Muscle of back (tissue), 3 donors: ENCODE measurements at regions not wholly inside any gene's neighbourhood (a gene's known extent, or its start where the extent isn't known, plus 50 kb on each side); places are given as distances from the start of the nearest gene placed in this dataset.
A peak's percentile ranks its signal among the peaks of the same experiment; 100 is the strongest.

ENCODE experiments used
- DNase-seq, 3 donors: peaks; one replicate each; pipeline versions ENCODE4 v3.0.0 to v3.0.0-alpha.2; 2013

GRCh38 chr10:118471863-118472262 lies 123.6 kb downstream of the PRLHR start:
- DNase-seq: peak in 1 of 3 donors; percentile 72

GRCh38 chr10:118470470-118470869 lies 125.0 kb downstream of the PRLHR start:
- no peak for DNase-seq

DNA sequence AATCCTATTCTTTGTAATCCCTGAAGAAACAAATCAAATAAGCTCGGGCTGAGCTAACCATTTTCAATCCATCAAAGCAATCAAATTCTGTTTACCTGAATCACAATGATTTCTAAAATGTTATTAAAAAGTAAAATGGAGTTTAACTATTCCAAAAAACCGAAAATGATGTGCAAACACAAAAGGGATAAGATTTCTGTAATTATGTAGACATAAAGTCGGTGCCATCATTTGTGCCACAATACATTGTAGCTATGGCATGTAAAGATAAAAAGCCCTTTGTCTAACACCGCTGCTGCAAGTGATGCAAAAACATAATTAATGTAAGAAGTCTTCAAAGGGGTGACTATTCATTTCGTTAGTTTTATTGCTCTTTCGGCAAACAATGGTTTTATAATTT lies 125.1 kb upstream of the FAM204A start:
- DNase-seq: no peak

GRCh38 chr10:118465300-118465874 lies 123.3 kb upstream of the FAM204A start:
- no peak for DNase-seq

GRCh38 chr10:118463740-118464139 lies 121.6 kb upstream of the FAM204A start:
- no peak for DNase-seq

- DNase-seq: no peak
Observed at GRCh38 chr10:118462401-118462800, 120.3 kb upstream of the FAM204A start.

DNA sequence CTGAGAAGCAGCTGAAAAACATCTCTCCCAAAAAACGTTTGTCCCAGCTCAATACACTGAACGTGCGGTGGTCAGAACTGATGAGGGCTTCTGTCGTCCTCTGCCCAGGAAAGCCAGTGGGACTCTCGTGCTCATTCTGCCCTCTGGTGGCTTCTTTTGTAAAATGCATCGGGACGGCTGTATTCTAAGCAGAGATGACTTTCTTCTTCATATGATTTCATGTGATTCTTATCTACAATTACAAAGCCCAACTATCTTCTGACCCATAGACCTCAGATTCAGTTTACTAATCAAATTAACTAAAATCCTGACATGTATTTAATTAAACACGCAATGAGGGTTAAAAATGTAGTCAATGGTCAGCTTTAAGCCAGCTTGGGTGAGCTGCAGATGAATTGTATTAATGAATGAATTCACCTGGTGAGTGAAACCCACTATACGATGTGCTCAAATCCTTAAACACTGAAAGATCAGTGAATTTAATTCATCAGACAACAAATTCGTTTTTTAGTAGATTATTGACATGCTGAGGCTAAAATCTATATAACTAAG lies 117.6 kb upstream of the FAM204A start:
- peak; percentile 56 to 83 (median 76) for DNase-seq

GRCh38 chr10:118458957-118459641 lies 117.0 kb upstream of the FAM204A start:
- DNase-seq: no peak

GRCh38 chr10:118457824-118458428 lies 115.8 kb upstream of the FAM204A start:
- DNase-seq: no peak

DNA sequence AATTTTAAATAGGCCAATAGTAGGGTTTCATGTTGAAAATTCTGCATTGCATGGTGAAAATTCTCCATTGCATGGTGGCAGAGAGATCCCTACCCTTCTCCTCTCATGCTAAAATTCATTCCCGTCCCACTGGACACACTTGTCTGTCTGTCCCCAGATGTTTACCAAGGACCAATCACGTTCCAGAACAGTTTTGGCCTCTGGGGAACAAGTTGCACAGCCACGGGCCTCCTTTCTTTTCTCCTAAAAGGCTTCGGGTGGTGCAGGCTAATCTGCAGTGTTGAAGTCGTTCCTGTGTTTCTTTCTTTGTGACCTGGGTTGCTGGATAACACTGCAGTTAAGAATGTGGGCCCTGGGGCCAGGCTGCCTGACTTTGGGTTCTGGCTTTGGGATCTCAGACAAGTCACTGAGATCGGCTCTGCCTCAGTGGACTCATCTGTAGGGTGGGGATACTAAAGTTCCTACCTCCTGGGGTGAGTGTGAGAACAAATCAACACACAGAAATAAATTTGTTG lies 113.1 kb upstream of the FAM204A start:
- no peak for DNase-seq

DNA sequence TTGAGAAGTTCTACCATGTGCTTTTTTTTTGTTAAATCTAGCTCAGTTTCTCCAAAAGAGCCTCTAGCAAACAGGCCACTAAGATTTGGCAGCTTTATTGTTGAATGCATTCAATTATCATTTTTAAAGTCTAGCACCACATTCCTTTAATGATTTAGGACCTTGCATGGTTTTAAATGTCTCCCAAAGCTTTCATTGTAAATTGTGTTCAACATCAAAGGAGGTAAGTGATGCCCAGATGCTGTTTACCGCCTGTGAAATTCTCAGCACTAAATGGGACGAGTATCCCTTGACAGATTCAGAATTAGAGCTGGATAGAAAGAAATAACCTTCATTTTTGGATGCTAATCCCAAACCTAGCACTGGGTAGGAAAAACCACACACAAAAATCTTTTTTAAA lies 112.1 kb upstream of the FAM204A start:
- DNase-seq: no peak

- DNase-seq: no peak
Observed at GRCh38 chr10:118452098-118452497, 110.0 kb upstream of the FAM204A start.

DNA sequence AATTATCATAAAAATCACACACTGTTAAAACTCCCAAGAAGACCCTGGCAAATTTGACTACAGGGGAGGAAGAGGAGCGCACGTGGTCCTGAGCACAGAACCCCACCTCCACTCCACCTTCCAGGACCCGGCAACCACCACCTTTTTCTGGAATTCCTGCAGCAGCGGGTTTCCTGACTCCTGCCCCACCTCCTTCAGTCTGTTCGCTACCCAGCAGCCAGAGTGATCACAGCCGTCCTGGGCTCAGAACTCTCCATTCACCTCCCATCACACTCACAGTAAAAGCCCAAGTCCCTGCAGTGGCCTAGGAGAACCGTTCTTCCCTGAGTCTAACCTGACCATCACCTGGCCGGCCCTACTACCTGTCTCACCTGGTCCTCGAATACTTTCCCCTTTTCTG lies 107.4 kb upstream of the FAM204A start:
- DNase-seq: no peak

DNA sequence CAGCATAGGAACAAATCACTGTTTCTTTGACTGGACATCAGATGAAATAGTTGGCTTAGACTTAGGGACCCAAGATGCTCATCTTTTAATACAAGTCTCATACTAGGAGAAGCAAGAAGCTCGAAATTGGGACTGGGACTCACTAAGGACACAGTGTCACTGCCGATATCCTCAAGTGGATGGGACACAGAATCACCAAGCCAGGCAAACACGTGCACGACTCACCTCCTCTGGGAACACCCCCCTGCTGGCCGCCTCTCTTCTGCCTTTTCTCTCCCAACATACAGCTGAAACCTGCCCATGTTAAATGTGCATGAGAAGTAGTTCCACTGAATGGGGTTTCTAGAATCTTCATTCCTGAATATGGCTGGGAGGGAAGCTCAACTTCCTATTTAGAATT lies 106.6 kb upstream of the FAM204A start:
- no peak for DNase-seq

DNA sequence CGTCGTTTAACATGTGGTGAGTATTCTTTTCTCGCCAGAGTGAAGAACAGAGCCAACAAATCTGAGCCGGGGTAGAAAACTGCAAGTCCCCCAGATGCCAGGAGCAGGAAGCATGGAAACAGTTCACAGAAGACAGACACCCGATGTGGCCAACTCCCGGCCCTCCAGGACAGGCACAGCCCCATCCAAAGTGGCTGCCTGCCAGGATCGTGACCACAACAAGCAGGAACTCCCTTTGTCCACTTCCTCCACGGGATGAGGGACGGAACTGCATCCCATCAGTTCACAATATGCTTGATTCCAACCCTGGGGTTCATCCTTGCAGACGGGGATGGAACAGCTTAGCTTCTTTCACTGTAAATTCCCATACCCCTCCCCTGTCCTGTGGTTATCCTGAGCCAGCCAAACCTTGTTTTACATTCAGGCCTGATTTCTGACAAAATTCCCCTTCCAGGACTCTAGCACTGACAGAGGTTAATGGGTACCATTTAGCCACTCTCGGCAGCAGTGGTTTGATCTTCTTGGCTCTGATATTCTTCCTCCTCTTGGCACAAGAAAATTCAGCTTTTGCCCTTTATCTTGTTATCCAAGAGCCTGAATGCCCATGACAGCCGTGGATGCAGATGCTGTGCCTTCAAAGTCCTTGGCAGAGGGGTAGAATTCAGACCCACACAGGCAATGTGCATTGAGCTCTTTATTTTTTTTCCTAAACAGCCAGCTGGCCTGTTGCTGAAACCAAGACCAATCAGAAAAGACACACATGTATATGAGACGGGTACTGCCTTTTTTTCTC lies 105.5 kb upstream of the FAM204A start:
- DNase-seq: peak; percentile 37 to 76 (median 56)

- DNase-seq: no peak
Observed at GRCh38 chr10:118445535-118445934, 103.4 kb upstream of the FAM204A start.

DNA sequence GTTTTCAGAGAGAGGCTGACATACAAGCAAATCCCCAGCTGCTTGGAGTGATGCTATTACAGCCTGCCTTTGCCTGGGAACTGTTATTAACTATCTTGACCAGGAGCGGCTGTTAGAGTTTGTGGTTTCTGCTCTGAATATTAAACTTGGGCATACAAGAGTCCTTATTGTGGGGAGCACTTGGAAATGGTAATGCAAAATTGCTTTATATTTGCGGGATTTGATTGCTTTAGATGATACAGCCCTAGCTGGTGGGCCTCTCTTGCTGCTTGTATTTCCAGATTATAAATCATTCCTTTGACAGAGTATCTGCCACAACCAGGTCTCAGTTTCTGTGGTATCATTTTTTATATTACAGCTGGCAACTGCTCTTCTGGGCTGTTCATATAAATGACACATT lies 101.9 kb upstream of the FAM204A start:
- no peak for DNase-seq

DNA sequence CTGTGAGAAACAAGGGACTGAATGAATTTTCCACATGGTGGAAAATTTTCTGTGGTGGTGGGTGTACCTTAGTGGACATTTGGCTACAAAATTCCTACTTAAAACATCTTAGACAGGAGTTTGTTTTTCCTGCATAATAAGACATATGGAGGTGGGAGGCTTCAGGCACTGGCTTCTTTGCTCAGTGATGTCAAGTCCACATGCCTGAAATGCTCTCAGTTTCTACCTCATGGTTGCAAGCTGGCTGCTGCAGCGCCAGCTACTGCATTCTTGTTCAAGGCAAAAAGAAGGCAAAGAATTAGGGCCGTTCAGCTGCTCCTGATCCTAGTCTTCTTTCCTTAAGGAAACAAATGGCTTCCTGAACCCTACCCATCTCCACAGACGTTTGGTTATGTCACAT lies 99.9 kb upstream of the FAM204A start:
- no peak for DNase-seq

DNA sequence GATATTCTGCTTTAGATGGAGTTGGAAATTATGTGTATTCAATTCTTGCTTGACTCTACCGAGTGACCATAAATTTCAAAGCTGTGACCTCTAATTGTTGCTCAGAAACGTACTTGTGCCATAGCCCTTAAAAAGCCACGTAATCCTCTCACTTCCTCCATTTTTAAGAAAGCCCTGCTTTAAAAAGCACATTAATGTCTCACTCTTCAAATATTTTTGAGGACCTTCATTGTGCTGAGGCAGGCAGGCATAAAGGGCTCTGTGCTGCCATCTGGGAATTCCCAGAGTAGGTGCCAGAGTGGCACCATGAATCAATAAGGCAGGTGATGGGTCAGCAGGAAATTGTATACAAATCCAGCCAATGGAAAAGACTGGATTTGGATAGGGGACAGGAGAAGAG lies 97.7 kb upstream of the FAM204A start:
- no peak for DNase-seq

DNA sequence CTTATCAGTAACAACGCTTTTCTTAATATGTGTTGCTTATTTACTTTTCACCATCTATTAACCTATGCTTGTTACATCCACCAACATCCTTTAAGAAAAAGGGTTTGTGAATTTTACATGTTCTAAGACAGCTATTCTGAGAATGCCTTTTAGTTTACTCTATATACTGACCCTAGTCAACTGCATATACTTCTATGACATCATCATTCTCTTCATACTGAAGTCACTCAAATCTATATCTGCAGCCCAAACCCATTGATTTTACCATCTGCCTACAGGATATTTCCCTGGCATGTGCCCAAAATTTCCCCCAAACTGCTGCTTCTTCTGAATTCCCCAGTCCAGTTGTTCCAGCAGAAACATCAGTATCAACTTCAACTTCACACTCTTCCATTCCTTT lies 94.6 kb upstream of the FAM204A start:
- no peak for DNase-seq

GRCh38 chr10:118430190-118430589 lies 88.1 kb upstream of the FAM204A start:
- DNase-seq: no peak

DNA sequence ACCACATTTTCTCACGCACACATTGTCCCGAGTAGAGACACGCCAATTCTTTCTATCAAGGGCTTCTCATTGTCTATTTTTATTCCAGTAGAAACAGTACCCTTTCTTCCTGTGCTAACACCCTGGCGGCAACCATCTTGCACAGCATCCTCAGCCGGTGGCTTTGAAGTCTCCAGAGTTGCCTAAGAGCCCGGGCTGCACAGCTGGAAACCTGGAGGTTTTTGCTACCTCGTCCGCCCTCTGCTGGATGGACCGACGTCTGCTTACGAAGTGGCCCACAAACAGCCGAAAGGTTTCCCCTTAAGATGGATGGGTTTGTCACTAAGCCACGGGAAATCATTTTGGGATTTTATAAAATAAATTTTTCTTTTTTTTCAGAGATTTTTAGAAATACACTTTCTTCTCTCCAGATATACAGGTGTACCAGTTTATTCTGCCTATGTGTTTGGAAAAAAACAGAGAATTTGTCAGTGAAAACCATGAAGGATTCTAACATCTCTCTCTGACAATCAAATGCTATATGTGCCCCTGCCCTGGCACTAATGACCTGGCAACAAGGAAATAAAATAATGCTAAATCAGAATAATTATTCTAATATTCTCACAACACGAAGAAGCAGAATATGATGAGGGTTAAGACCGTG lies 81.8 kb upstream of the FAM204A start:
- DNase-seq: peak; percentile 75 to 89 (median 79)
